Fibroblast of villous mesenchyme (primary cell): ENCODE measurements at regions not wholly inside any gene's neighbourhood (a gene's known extent, or its start where the extent isn't known, plus 50 kb on each side); places are given as distances from the start of the nearest gene placed in this dataset.

ENCODE experiments used
- DNase-seq: peaks from one replicate; pipeline ENCODE4 v3.0.0-alpha.2; 2010; ENCODE audit warnings: low read depth
- H3K4me3 ChIP-seq: 2 replicates; pipeline ENCODE4 v1.5.1; 2011; ENCODE audit warnings: low read depth, mild to moderate bottlenecking, low read length
- CTCF ChIP-seq: IDR thresholded peaks from 2 replicates; pipeline ENCODE4 v1.5.1; 2012; ENCODE audit warnings: low read depth, mild to moderate bottlenecking, low read length; ENCODE audit not compliant: insufficient read depth

- DNase-seq: peak; percentile 71
- H3K4me3 ChIP-seq: no peak overlapping the region
- TF ChIP-seq CTCF: no peak
Observed at GRCh38 chr2:176503776-176504175, 234.5 kb downstream of the MTX2 start.

- no peak for TF ChIP-seq CTCF
- DNase-seq: peak; percentile 39
- no peak overlapping the region for H3K4me3 ChIP-seq
Observed at GRCh38 chr2:176504440-176504839, 235.2 kb downstream of the MTX2 start.

- no peak for DNase-seq
- TF ChIP-seq CTCF: no peak
Observed at GRCh38 chr2:176507786-176508185, 238.5 kb downstream of the MTX2 start.

GRCh38 chr2:176508374-176508773 is 239.1 kb downstream of the MTX2 start:
- DNase-seq: no peak
- TF ChIP-seq CTCF: no peak
- no peak overlapping the region for H3K4me3 ChIP-seq

More at GRCh38 chr2:176507786-176508185, 238.5 kb downstream of the MTX2 start:
- no peak overlapping the region for H3K4me3 ChIP-seq

- no peak for TF ChIP-seq CTCF
- H3K4me3 ChIP-seq: no peak overlapping the region
- DNase-seq: no peak
Observed at GRCh38 chr2:176508984-176509740, 239.9 kb downstream of the MTX2 start.

- no peak for TF ChIP-seq CTCF
- DNase-seq: no peak
- H3K4me3 ChIP-seq: no peak overlapping the region
Observed at GRCh38 chr2:176514276-176514675, 245.0 kb downstream of the MTX2 start.
